NCI-H526 (cell line): ENCODE measurements at regions not wholly inside any gene's neighbourhood (a gene's known extent, or its start where the extent isn't known, plus 50 kb on each side); places are given as distances from the start of the nearest gene placed in this dataset.
A peak's percentile ranks its signal among the peaks of the same experiment; 100 is the strongest.
"Not testable (repeated sequence)": the region's sequence is repeated elsewhere in the genome, so short reads cannot be mapped to it uniquely, and the experiment has no call there.

Source experiments
- DNase-seq, 2 experiments: peaks; one replicate each; lab custom pipeline; 2025; lab: John Stamatoyannopoulos, UW

- not testable (repeated sequence) for DNase-seq
Measured at GRCh38 chr4:154907345-154908045, 126.4 kb downstream of the RBM46 start.

- no peak for DNase-seq
Measured at GRCh38 chr4:154908168-154908567, 127.1 kb downstream of the RBM46 start.

GRCh38 chr4:154911097-154911496 lies 130.0 kb downstream of the RBM46 start:
- no peak for DNase-seq

- no peak for DNase-seq
Measured at GRCh38 chr4:154911608-154912098, 130.6 kb downstream of the RBM46 start.

- no peak for DNase-seq
Measured at GRCh38 chr4:154916068-154916467, 135.0 kb downstream of the RBM46 start.

GRCh38 chr4:154927126-154927680 lies 146.1 kb downstream of the RBM46 start:
- no peak for DNase-seq

- peak in 1 of 2 experiments; percentile 42 for DNase-seq
Measured at GRCh38 chr4:154928640-154929257, 147.7 kb downstream of the RBM46 start.

GRCh38 chr4:154936873-154937272 lies 155.8 kb downstream of the RBM46 start:
- no peak for DNase-seq

GRCh38 chr4:154939851-154940250 lies 158.8 kb downstream of the RBM46 start:
- no peak for DNase-seq

GRCh38 chr4:154942176-154942575 lies 161.1 kb downstream of the RBM46 start:
- no peak for DNase-seq

GRCh38 chr4:154944996-154945395 lies 163.9 kb downstream of the RBM46 start:
- no peak for DNase-seq

- DNase-seq: no peak
Measured at GRCh38 chr4:154946113-154946512, 165.0 kb downstream of the RBM46 start.

GRCh38 chr4:154953691-154954090 lies 172.6 kb downstream of the RBM46 start:
- no peak for DNase-seq

- no peak for DNase-seq
Measured at GRCh38 chr4:154954117-154954516, 173.0 kb downstream of the RBM46 start.

GRCh38 chr4:154958121-154958520 lies 177.0 kb downstream of the RBM46 start:
- no peak for DNase-seq

GRCh38 chr4:154958621-154959358 lies 177.7 kb downstream of the RBM46 start:
- no peak for DNase-seq

- no peak for DNase-seq
Measured at GRCh38 chr4:154959756-154960155, 178.7 kb downstream of the RBM46 start.

GRCh38 chr4:154960476-154960875 lies 179.4 kb downstream of the RBM46 start:
- DNase-seq: no peak

GRCh38 chr4:154961263-154961662 lies 180.2 kb downstream of the RBM46 start:
- no peak for DNase-seq

- no peak for DNase-seq
Measured at GRCh38 chr4:154973244-154974035, 192.4 kb downstream of the RBM46 start.

- DNase-seq: no peak
Measured at GRCh38 chr4:154977228-154977627, 196.2 kb downstream of the RBM46 start.
